B cell (primary cell): ENCODE measurements at regions not wholly inside any gene's neighbourhood (a gene's known extent, or its start where the extent isn't known, plus 50 kb on each side); places are given as distances from the start of the nearest gene placed in this dataset.

Experiments
- ATAC-seq: fragments of 200-7000 bp; cut with Tn5 transposase; one replicate; pipeline ENCODE4 v1.10.0; 2021; ENCODE audit warnings: low read depth, mild to moderate bottlenecking, moderate number of reproducible peaks, moderate library complexity
- CTCF ChIA-PET: fragments of 350-600 bp; sonication (Branson Sonifier 250); formaldehyde crosslinking; loops from one replicate; lab custom pipeline; 2021; ENCODE audit warnings: antibody characterized with exemption, inconsistent platforms; lab: Charles Lee
- POLR2A ChIA-PET: fragments of 350-600 bp; sonication (Branson Sonifier 250); formaldehyde crosslinking; loops from one replicate; lab custom pipeline; 2021; ENCODE audit warnings: antibody characterized with exemption; lab: Charles Lee
- DNase-seq: peaks from one replicate; pipeline ENCODE4 v3.0.0; 2013
- H2AFZ ChIP-seq: 2 replicates; pipeline ENCODE4 v1.6.1; 2012; ENCODE audit warnings: mild to moderate bottlenecking, low read depth, low read length; ENCODE audit not compliant: insufficient read depth, poor library complexity, severe bottlenecking
- H3K27ac ChIP-seq, 2 donors: 1 replicate in 1 of 2; 2 replicates in 1 of 2; pipeline ENCODE4 v1.5.1; 2012 to 2013; ENCODE audit warnings: low read length in 2 of 2, mild to moderate bottlenecking in 2 of 2, moderate library complexity in 1 of 2
- H3K27me3 ChIP-seq, 4 experiments: fragments of 200-600 bp in 1 of 4; sonication (generic) in 1 of 4; replicated peaks in 1 of 4; 1 replicate in 2 of 4; 2 replicates in 2 of 4; pipeline versions ENCODE4 v1.6.1 to v1.7.0; 2013 to 2016; ENCODE audit warnings: low read length in 3 of 4, mild to moderate bottlenecking in 2 of 4, mixed read lengths in 1 of 4, moderate library complexity in 1 of 4; ENCODE audit not compliant: insufficient read depth in 4 of 4, control insufficient read depth in 3 of 4; ENCODE audit errors: control extremely low read depth in 1 of 4
- H3K36me3 ChIP-seq, 2 experiments: replicated peaks in 1 of 2; 1 replicate in 1 of 2; 2 replicates in 1 of 2; pipeline versions ENCODE4 v1.6.1 to v1.7.1; 2013; ENCODE audit warnings: low read length in 1 of 2; ENCODE audit not compliant: insufficient read depth in 2 of 2, control insufficient read depth in 1 of 2; ENCODE audit errors: control extremely low read depth in 1 of 2, extremely low read depth in 1 of 2
- H3K4me1 ChIP-seq, 2 donors: fragments of 200-600 bp in 1 of 2; sonication (generic) in 1 of 2; 1 replicate in 1 of 2; 2 replicates in 1 of 2; pipeline versions ENCODE4 v1.5.1 to v1.6.1; 2013 to 2017; ENCODE audit warnings: low read length in 2 of 2; ENCODE audit not compliant: control insufficient read depth in 2 of 2, insufficient read depth in 2 of 2
- H3K4me2 ChIP-seq: replicated peaks from 2 replicates; pipeline ENCODE3; 2012; ENCODE audit warnings: mild to moderate bottlenecking, low read depth, low read length; ENCODE audit not compliant: poor library complexity, severe bottlenecking
- H3K4me3 ChIP-seq, 5 experiments: fragments of 200-600 bp in 1 of 5; sonication (generic) in 1 of 5; 1 replicate in 3 of 5; 2 replicates in 2 of 5; pipeline versions ENCODE4 v1.5.1 to v1.7.0; 2011 to 2016; ENCODE audit warnings: low read length in 4 of 5, mild to moderate bottlenecking in 4 of 5, low read depth in 2 of 5, control low read depth in 1 of 5, moderate library complexity in 1 of 5; ENCODE audit not compliant: insufficient read depth in 1 of 5; ENCODE audit errors: control extremely low read depth in 1 of 5, extremely low read depth in 1 of 5
- H3K79me2 ChIP-seq: fragments of 200-600 bp; sonication (generic); one replicate; pipeline ENCODE4 v1.6.0; 2016; ENCODE audit warnings: low read length; ENCODE audit not compliant: control insufficient read depth, insufficient read depth
- H3K9ac ChIP-seq: fragments of 200-600 bp; sonication (generic); 2 replicates; pipeline ENCODE4 v1.6.1; 2017; ENCODE audit warnings: mild to moderate bottlenecking, low read length, moderate library complexity
- H3K9me3 ChIP-seq, 3 donors: one replicate each; pipeline versions ENCODE4 v1.6.1 to v1.7.1; 2013; ENCODE audit warnings: low read length in 2 of 3; ENCODE audit not compliant: control insufficient read depth in 2 of 3, insufficient read depth in 1 of 3; ENCODE audit errors: control extremely low read depth in 1 of 3
- H4K20me1 ChIP-seq: 2 replicates; pipeline ENCODE4 v1.6.0; 2012; ENCODE audit warnings: mild to moderate bottlenecking, low read length; ENCODE audit not compliant: insufficient read depth, control insufficient read depth, poor library complexity, severe bottlenecking
- H3K27ac Mint-ChIP-seq: one replicate; pipeline ENCODE4 v1.8.0; 2021; ENCODE audit warnings: mixed read lengths
- H3K27me3 Mint-ChIP-seq: one replicate; pipeline ENCODE4 v1.8.0; 2021; ENCODE audit warnings: mixed read lengths
- H3K4me1 Mint-ChIP-seq: one replicate; pipeline ENCODE4 v1.8.0; 2021; ENCODE audit warnings: mixed read lengths
- H3K4me3 Mint-ChIP-seq: one replicate; pipeline ENCODE4 v1.8.0; 2021; ENCODE audit warnings: mixed read lengths
- H3K9me3 Mint-ChIP-seq: one replicate; pipeline ENCODE4 v1.8.0; 2022; ENCODE audit warnings: mixed read lengths; ENCODE audit not compliant: insufficient read depth
- CTCF ChIP-seq: fragments of 200-600 bp; IDR thresholded peaks from one replicate; pipeline ENCODE4 v1.8.0; 2022; ENCODE audit warnings: antibody characterized with exemption, mild to moderate bottlenecking
- EZH2 ChIP-seq: IDR thresholded peaks from 2 replicates; pipeline ENCODE4 v1.6.1; 2012; ENCODE audit warnings: borderline replicate concordance, low read depth, mild to moderate bottlenecking, moderate library complexity, low read length; ENCODE audit not compliant: insufficient read depth, poor library complexity, severe bottlenecking
- WGBS: methylation state at CpG from one replicate; pipeline ENCODE4 v1.1.5; 2013; ENCODE audit warnings: missing lambda C conversion rate; ENCODE audit not compliant: insufficient coverage; 5-methylcytosine and 5-hydroxymethylcytosine counted together
- intact Hi-C: fragments of 100-400 bp; cut with micrococcal nuclease; formaldehyde crosslinking; loops from one replicate; pipeline ENCODE4 v1.10.0; 2022

- no peak overlapping the region for H3K27ac Mint-ChIP-seq
- intact Hi-C loops = loop anchor here (5.0 kb wide), 1 partner anchor 89 kb away; no protein-coding TSS in a partner anchor
- POLR2A ChIA-PET = no interaction called here
These were observed 63.6 kb upstream of the ARID2 start for GRCh38 chr12:45665941-45666340.

DNA sequence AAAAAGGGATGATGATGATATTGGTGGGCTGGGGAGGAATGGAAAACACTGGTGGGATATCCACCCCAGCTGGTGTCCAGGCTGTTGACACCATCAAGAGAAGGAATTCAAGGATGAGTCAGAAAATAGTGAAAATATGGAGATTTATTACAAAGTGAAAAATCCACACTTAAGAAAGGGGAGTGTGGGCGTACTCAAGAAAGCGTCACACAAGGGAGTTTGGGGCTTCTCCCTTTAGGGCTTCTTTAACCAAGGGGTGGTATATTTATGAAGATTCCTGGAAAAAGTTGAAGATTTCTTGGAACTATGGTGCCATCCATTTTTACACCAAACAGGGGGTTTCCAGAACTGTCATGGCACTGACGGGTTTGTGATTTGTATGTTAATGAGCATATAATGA is 63.1 kb upstream of the ARID2 start:
- no peak overlapping the region for H2AFZ ChIP-seq
- ATAC-seq = no peak
- H3K36me3 ChIP-seq = no peaks in the 10 kb centered on the region
- peaks cover 27 to 28% of the 10 kb centered on the region in 2 donors for H3K4me1 ChIP-seq
- no peaks in the 10 kb centered on the region for H3K79me2 ChIP-seq
- no peak overlapping the region for H3K4me2 ChIP-seq
- no peak overlapping the region for H3K9ac ChIP-seq
- no peak overlapping the region for H3K4me3 ChIP-seq
- DNase-seq = no peak
- POLR2A ChIA-PET = no interaction called here
- H3K27ac ChIP-seq = no peak overlapping the region
- peaks cover 4% of the 10 kb centered on the region for H3K27me3 Mint-ChIP-seq
- no peaks in the 10 kb centered on the region for H4K20me1 ChIP-seq
- CTCF ChIA-PET = no interaction called here
- H3K9me3 ChIP-seq = no peaks in the 10 kb centered on the region
- no peak for TF ChIP-seq EZH2
- no peak for TF ChIP-seq CTCF
- no peak overlapping the region for H3K4me3 Mint-ChIP-seq
- no peaks in the 10 kb centered on the region for H3K9me3 Mint-ChIP-seq
- intact Hi-C loops = loop anchor here (5.0 kb wide), 1 partner anchor 89 kb away; no protein-coding TSS in a partner anchor
- no peaks in the 10 kb centered on the region for H3K27me3 ChIP-seq
- H3K27ac Mint-ChIP-seq = no peak overlapping the region
- no CpG with 5 or more reads among the region's 3 CpGs for WGBS
- peaks cover 23% of the 10 kb centered on the region for H3K4me1 Mint-ChIP-seq

More at GRCh38 chr12:45665941-45666340, 63.6 kb upstream of the ARID2 start:
- Histone ChIP-seq H3K4me3 (no peak overlapping the region), H3K9ac (no peak overlapping the region), H3K27ac (no peak overlapping the region), H2AFZ (no peak overlapping the region), H3K79me2 (no peaks in the 10 kb centered on the region), H4K20me1 (no peaks in the 10 kb centered on the region), H3K4me2 (no peak overlapping the region), H3K9me3 (no peaks in the 10 kb centered on the region), H3K4me1 (peaks cover 24 to 25% of the 10 kb centered on the region in 2 donors), H3K36me3 (no peaks in the 10 kb centered on the region), H3K27me3 (no peaks in the 10 kb centered on the region)
- no peak for TF ChIP-seq CTCF
- no peak for TF ChIP-seq EZH2
- ATAC-seq (no peak), DNase-seq (no peak)
- peaks cover 21% of the 10 kb centered on the region for H3K4me1 Mint-ChIP-seq
- WGBS = no CpG with 5 or more reads among the region's 1 CpG
- no peak overlapping the region for H3K4me3 Mint-ChIP-seq
- CTCF ChIA-PET = no interaction called here
- no peaks in the 10 kb centered on the region for H3K9me3 Mint-ChIP-seq
- H3K27me3 Mint-ChIP-seq = peaks cover 4% of the 10 kb centered on the region
